ENCODE measurements at regions not wholly inside any gene's neighbourhood (a gene's known extent, or its start where the extent isn't known, plus 50 kb on each side); places are given as distances from the start of the nearest gene placed in this dataset.
"Not testable (repeated sequence)": the region's sequence is repeated elsewhere in the genome, so short reads cannot be mapped to it uniquely, and the experiment has no call there.

- Mint-ChIP-seq H3K27ac (no peak overlapping the region), H3K36me3 (ENCODE audit: low read depth) (no peaks in the 10 kb centered on the region), H3K4me1 (no peaks in the 10 kb centered on the region), H3K9me3 (peaks cover 15% of the 10 kb centered on the region), H3K27me3 (no peaks in the 10 kb centered on the region), H3K4me3 (no peak overlapping the region)
- POLR2A ChIA-PET: no interaction called here
- DNase-seq: no peak
- CTCF ChIA-PET: no interaction called here
Measured at GRCh38 chr4:66016240-66016639, 346.0 kb upstream of the EPHA5 start.

- H3K27me3 Mint-ChIP-seq: no peaks in the 10 kb centered on the region
- H3K27ac Mint-ChIP-seq: no peak overlapping the region
- CTCF ChIA-PET: no interaction called here
- no peaks in the 10 kb centered on the region for H3K36me3 Mint-ChIP-seq (ENCODE audit: low read depth)
- peaks cover 15% of the 10 kb centered on the region for H3K9me3 Mint-ChIP-seq
- no peak overlapping the region for H3K4me3 Mint-ChIP-seq
- POLR2A ChIA-PET: no interaction called here
- H3K4me1 Mint-ChIP-seq: no peaks in the 10 kb centered on the region
- DNase-seq: no peak
Measured at GRCh38 chr4:66014146-66014765, 344.0 kb upstream of the EPHA5 start.

- no peak for DNase-seq
- H3K27ac Mint-ChIP-seq: no peak overlapping the region
- CTCF ChIA-PET: no interaction called here
- no peaks in the 10 kb centered on the region for H3K36me3 Mint-ChIP-seq (ENCODE audit: low read depth)
- POLR2A ChIA-PET: no interaction called here
- H3K27me3 Mint-ChIP-seq: no peaks in the 10 kb centered on the region
- H3K4me3 Mint-ChIP-seq: no peak overlapping the region
- H3K4me1 Mint-ChIP-seq: no peaks in the 10 kb centered on the region
- H3K9me3 Mint-ChIP-seq: peaks cover 17% of the 10 kb centered on the region
Measured at GRCh38 chr4:66000510-66001117, 330.3 kb upstream of the EPHA5 start.

GRCh38 chr4:65999518-65999871 lies 329.2 kb upstream of the EPHA5 start:
- Mint-ChIP-seq H3K9me3 (peaks cover 15% of the 10 kb centered on the region), H3K4me3 (no peak overlapping the region), H3K27me3 (no peaks in the 10 kb centered on the region), H3K4me1 (no peaks in the 10 kb centered on the region), H3K27ac (no peak overlapping the region), H3K36me3 (ENCODE audit: low read depth) (no peaks in the 10 kb centered on the region)
- ChIA-PET CTCF (no interaction called here), POLR2A (no interaction called here)
- DNase-seq: no peak

GRCh38 chr4:65998807-65999517 lies 328.7 kb upstream of the EPHA5 start:
- peaks cover 12% of the 10 kb centered on the region for H3K9me3 Mint-ChIP-seq
- H3K4me3 Mint-ChIP-seq; H3K27ac Mint-ChIP-seq; DNase-seq; H3K4me1 Mint-ChIP-seq; CTCF ChIA-PET; H3K27me3 Mint-ChIP-seq; H3K36me3 Mint-ChIP-seq (ENCODE audit: low read depth); POLR2A ChIA-PET: not testable (repeated sequence)

- H3K9me3 Mint-ChIP-seq: peaks cover 4% of the 10 kb centered on the region
- CTCF ChIA-PET: no interaction called here
- no peak overlapping the region for H3K27ac Mint-ChIP-seq
- POLR2A ChIA-PET: no interaction called here
- no peaks in the 10 kb centered on the region for H3K36me3 Mint-ChIP-seq (ENCODE audit: low read depth)
- no peak overlapping the region for H3K4me3 Mint-ChIP-seq
- no peaks in the 10 kb centered on the region for H3K27me3 Mint-ChIP-seq
- H3K4me1 Mint-ChIP-seq: no peaks in the 10 kb centered on the region
- no peak for DNase-seq
Measured at GRCh38 chr4:65983061-65983460, 312.8 kb upstream of the EPHA5 start.

- ChIA-PET CTCF (no interaction called here), POLR2A (no interaction called here)
- H3K36me3 Mint-ChIP-seq (ENCODE audit: low read depth): no peaks in the 10 kb centered on the region
- H3K4me1 Mint-ChIP-seq: no peaks in the 10 kb centered on the region
- no peak overlapping the region for H3K4me3 Mint-ChIP-seq
- H3K27me3 Mint-ChIP-seq: no peaks in the 10 kb centered on the region
- no peak overlapping the region for H3K27ac Mint-ChIP-seq
- no peak for DNase-seq
- peaks cover 11% of the 10 kb centered on the region for H3K9me3 Mint-ChIP-seq
Measured at GRCh38 chr4:65976287-65976686, 306.0 kb upstream of the EPHA5 start.

GRCh38 chr4:65973186-65973585 lies 302.9 kb upstream of the EPHA5 start:
- no peaks in the 10 kb centered on the region for H3K4me1 Mint-ChIP-seq
- CTCF ChIA-PET: interaction anchor here (0.5 kb wide), 1 partner anchor 8 kb away, joined by 3 read pairs; no protein-coding TSS in a partner anchor
- H3K4me3 Mint-ChIP-seq: no peak overlapping the region
- H3K9me3 Mint-ChIP-seq: peaks cover 10% of the 10 kb centered on the region
- DNase-seq: no peak
- H3K27ac Mint-ChIP-seq: no peak overlapping the region
- POLR2A ChIA-PET: no interaction called here
- H3K27me3 Mint-ChIP-seq: no peaks in the 10 kb centered on the region
- H3K36me3 Mint-ChIP-seq (ENCODE audit: low read depth): no peaks in the 10 kb centered on the region

- no peak overlapping the region for H3K4me3 Mint-ChIP-seq
- H3K9me3 Mint-ChIP-seq: peaks cover 8% of the 10 kb centered on the region
- ChIA-PET CTCF (no interaction called here), POLR2A (no interaction called here)
- H3K4me1 Mint-ChIP-seq: no peaks in the 10 kb centered on the region
- H3K36me3 Mint-ChIP-seq (ENCODE audit: low read depth): no peaks in the 10 kb centered on the region
- DNase-seq: no peak
- no peak overlapping the region for H3K27ac Mint-ChIP-seq
- H3K27me3 Mint-ChIP-seq: no peaks in the 10 kb centered on the region
Measured at GRCh38 chr4:65971686-65972085, 301.4 kb upstream of the EPHA5 start.

GRCh38 chr4:65968831-65969558 lies 298.7 kb upstream of the EPHA5 start:
- Mint-ChIP-seq H3K27ac (no peak overlapping the region), H3K9me3 (peaks cover 2% of the 10 kb centered on the region), H3K27me3 (no peaks in the 10 kb centered on the region), H3K36me3 (ENCODE audit: low read depth) (no peaks in the 10 kb centered on the region), H3K4me1 (no peaks in the 10 kb centered on the region), H3K4me3 (no peak overlapping the region)
- CTCF ChIA-PET: no interaction called here
- POLR2A ChIA-PET: no interaction called here
- DNase-seq: no peak

- H3K27ac Mint-ChIP-seq: no peak overlapping the region
Measured at GRCh38 chr4:65960751-65961150, 290.5 kb upstream of the EPHA5 start.

GRCh38 chr4:65954416-65954815 lies 284.1 kb upstream of the EPHA5 start:
- Mint-ChIP-seq H3K36me3 (ENCODE audit: low read depth) (no peaks in the 10 kb centered on the region), H3K4me3 (no peak overlapping the region), H3K4me1 (no peaks in the 10 kb centered on the region), H3K27me3 (no peaks in the 10 kb centered on the region), H3K9me3 (no peaks in the 10 kb centered on the region), H3K27ac (no peak overlapping the region)
- CTCF ChIA-PET: no interaction called here
- POLR2A ChIA-PET: no interaction called here
- DNase-seq: no peak

More at GRCh38 chr4:65960751-65961150, 290.5 kb upstream of the EPHA5 start:
- Mint-ChIP-seq H3K4me3 (no peak overlapping the region), H3K4me1 (no peaks in the 10 kb centered on the region), H3K9me3 (no peaks in the 10 kb centered on the region), H3K36me3 (ENCODE audit: low read depth) (no peaks in the 10 kb centered on the region), H3K27me3 (no peaks in the 10 kb centered on the region)
- CTCF ChIA-PET: no interaction called here
- no peak for DNase-seq
- POLR2A ChIA-PET: no interaction called here

- no peaks in the 10 kb centered on the region for H3K36me3 Mint-ChIP-seq (ENCODE audit: low read depth)
- H3K4me3 Mint-ChIP-seq: no peak overlapping the region
Measured at GRCh38 chr4:65951177-65951576, 280.9 kb upstream of the EPHA5 start.

More at GRCh38 chr4:65951177-65951576, 280.9 kb upstream of the EPHA5 start:
- no peaks in the 10 kb centered on the region for H3K9me3 Mint-ChIP-seq
- H3K4me1 Mint-ChIP-seq: no peaks in the 10 kb centered on the region
- no peak overlapping the region for H3K27ac Mint-ChIP-seq
- POLR2A ChIA-PET: no interaction called here
- CTCF ChIA-PET: no interaction called here
- no peak for DNase-seq
- no peaks in the 10 kb centered on the region for H3K27me3 Mint-ChIP-seq

Data from activated CD4-positive, alpha-beta T cell treated with anti-CD3 and anti-CD28 coated beads, Interleukin-2, amount 10 ng/mL, durations not matched to agents 7 days and 5 days (primary cell).